Hypothalamus (tissue), 51 donors: ENCODE measurements at regions not wholly inside any gene's neighbourhood (a gene's known extent, or its start where the extent isn't known, plus 50 kb on each side); places are given as distances from the start of the nearest gene placed in this dataset.

ENCODE experiments used
- DNase-seq, 51 donors: peaks; one replicate each; lab custom pipeline; 2025; lab: John Stamatoyannopoulos, UW

- no peak for DNase-seq
Measured at GRCh38 chrX:96430756-96431455, 253.7 kb upstream of the DIAPH2 start.

DNA sequence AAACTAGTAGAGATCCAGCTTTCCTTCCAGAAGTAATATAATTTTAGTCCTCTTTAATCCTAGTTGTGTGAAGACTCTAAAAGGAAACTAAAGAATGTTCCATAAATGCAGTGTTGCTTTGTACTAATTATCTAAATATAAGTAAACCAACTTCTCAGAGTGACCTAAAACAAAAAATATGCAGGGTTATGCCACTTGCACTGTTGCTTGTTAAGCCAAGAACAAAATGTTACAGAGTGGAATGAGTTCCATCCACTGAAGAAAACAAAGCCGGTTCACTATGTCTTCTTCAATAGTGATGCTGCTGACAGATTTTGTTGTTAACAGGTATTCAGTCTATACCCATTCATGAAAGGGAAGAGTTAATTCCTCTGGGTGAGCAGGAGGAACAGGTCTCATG is 252.0 kb upstream of the DIAPH2 start:
- DNase-seq: no peak

DNA sequence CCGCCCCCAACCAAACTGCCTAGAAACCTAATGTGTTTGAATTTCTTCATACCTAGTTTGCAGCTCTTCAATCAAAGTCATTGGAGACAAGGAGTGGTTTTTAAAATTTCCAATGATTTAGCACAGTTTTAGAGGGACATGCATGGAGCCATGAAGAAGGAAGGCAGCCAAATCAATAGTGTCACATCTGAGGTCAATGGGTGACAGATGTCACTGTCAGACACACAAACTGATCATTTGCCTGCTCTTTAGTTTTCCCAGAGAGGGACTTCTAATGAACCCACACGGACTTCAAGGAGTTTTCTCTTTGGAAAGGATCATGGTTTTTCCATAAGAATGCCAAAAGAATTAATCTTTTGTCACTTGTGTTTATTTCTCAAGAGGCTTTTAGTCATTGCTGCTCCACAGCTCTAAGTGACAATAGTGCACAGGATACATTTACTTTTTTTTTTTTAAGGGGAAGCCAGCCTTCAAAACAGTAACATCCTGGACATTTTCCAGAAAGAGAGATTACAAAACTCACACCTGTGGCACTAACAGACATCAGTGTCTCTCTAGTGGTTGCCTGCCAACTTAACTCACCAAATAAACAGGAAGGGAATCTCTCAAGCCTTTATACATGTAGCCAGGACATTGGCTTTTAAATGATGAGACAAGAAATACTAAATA is 251.1 kb upstream of the DIAPH2 start:
- no peak for DNase-seq

GRCh38 chrX:96435378-96436035 is 249.1 kb upstream of the DIAPH2 start:
- no peak for DNase-seq

- DNase-seq: no peak
Measured at GRCh38 chrX:96436105-96436504, 248.5 kb upstream of the DIAPH2 start.

GRCh38 chrX:96438803-96439202 is 245.8 kb upstream of the DIAPH2 start:
- DNase-seq: no peak

- no peak for DNase-seq
Measured at GRCh38 chrX:96440941-96441340, 243.7 kb upstream of the DIAPH2 start.

GRCh38 chrX:96445531-96446065 is 239.0 kb upstream of the DIAPH2 start:
- DNase-seq: no peak

- DNase-seq: no peak
Measured at GRCh38 chrX:96446524-96446923, 238.1 kb upstream of the DIAPH2 start.

DNA sequence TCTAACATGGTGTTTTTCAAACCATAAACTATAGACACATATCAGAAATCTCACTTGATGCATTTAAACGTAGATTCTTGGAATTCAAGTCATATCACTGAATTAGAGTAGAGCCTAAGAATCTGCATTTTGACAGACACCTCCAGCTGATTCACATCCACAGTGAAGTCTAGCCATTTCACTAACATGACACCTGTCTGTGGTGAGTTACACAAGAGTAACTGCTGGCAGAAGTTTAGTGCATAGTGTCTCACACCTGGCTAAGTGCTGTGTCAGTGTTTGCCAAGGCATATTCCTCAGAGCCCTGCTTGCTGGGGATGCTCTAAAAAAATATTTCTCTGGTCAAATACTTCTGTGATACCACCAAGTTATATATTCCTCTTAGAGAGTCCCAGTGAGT is 237.5 kb upstream of the DIAPH2 start:
- no peak for DNase-seq

DNA sequence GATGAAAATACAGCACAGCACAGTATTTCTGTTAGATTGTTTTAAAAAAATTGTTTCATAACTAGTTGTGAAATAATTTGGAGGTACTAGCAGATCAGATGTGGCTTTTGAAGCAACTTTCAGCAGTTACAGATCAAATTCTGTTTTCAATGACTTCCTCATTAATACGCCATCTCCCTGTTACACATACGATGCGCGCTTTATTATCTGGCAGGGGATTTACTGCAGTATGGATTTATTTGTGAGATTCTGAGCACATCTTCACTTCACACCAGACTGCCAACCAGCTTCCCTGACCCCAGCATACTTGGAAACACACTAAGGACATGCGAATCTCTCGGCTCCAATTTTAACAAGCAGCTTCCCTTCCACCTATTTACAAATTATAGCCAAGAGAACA is 235.5 kb upstream of the DIAPH2 start:
- DNase-seq: no peak

DNA sequence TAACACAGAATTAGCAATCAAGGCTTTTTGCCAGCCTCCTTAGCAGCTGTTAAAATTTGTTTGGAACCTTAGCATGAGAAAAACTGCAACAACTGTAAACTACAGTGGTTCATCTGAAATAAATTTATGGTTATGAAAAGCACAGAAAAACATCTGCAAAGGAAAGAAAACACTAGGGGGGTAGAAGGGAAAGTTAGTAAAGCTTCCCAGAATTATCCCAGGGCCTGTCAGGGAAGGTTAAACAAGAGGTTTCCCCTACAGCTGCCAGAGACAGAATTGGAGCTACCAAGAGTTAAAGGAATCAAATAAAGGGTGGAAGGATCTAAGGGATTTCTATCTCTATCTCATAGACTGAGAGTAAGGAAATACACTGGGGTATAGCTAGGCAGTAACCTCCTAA is 234.7 kb upstream of the DIAPH2 start:
- no peak for DNase-seq

DNA sequence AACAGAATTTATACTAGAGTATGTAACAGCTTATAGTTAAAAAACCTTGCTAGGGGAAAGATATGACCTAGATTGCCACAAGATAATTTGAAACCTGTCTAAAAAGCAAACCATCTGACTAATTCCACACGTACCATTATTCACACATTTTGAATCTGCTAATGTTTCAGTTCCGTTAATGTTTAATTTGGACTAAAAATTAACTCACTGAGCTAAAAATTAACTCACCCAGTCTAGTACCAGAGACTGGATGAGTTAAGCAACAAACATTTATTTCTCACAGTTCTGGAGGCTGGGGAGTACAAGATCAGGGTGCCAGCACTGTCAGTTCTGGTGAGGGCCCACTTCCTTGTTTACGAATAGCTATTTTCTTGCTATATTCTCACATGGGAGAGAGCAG is 231.5 kb upstream of the DIAPH2 start:
- DNase-seq: no peak

DNA sequence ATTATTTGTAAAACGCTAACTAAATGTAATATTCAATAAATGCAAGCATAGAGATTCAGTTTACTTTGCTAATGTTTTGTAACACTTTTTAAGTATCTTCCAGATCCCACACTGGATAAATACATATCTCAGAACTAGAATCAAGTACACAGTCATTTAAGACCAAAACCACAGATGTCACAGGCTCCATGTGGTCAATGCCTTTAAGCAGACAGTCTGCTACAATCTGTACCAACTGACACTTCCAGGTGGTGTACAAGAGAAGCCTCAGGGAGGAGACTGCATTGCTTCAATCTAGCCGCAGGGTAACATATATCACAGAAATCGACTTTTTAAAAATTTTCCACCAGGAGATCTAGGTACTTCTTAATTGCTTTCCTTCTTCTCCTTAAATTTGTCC is 229.6 kb upstream of the DIAPH2 start:
- no peak for DNase-seq

- no peak for DNase-seq
Measured at GRCh38 chrX:96464880-96465558, 219.6 kb upstream of the DIAPH2 start.

DNA sequence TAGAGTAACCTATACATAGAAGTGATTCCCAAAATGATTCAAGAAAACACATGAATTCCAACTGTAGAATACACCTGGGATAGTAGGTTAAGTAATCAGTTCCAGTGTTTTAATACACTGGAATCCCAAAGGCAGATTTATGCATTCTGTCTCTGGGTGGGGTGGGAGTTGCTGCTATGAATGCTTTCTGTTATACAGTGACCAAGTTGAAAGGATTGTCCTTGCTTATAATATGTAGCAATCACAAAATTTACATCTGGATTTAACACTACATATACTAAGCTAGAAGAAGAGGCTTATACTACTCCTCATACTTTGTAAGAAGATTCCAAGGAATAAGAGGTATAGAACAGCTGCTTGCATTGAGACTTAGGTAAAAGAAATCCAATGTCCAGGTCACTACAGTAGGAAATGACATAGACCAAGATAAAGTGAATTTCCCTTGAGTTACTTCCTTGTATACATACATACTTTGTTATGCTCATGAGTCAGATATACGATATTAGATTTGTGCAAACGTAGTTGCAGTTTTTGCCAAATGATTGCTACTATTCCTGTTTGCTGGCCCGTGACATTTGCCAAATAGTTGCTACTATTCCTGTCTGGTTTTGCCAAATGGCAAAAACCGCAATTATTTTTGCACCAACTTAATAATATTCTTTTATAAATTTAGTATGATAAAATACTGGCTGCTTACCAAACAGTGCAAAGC is 210.5 kb upstream of the DIAPH2 start:
- no peak for DNase-seq

DNA sequence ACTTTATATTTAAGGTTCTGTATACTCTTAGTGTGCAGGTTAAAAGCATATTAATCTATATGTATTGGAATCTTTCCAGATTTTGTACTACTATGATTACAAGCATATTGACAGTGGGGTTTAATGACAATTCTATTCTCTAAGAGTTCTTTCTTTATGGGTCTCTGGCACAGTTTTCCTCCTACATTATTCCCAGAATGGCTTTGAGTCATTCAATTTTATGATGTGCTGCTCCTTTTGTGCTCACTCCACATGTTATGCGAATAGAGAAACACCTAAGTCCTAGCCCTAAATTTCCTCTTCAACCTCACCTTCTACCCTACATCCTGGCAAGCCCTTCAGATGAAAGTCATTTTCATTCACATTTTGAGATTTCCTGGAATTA is 209.9 kb upstream of the DIAPH2 start:
- no peak for DNase-seq

DNA sequence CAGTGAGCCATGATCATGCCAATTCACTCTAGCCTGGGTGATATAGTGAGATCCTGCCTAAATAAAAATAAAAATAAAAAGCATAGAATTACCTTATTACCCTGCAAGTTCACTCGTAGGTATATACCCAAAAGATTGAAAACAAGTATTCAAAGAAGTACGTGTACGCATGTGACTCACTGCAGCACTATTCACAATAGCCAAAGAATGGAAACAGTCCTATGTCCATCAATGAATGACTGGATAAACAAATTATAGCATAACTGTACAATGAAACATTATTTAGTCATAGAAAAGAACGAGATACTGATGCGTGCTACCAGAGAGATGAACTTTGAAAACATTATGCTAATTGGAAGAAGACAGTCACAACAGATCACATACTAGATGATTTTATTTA is 204.6 kb upstream of the DIAPH2 start:
- no peak for DNase-seq

GRCh38 chrX:96481831-96482230 is 202.8 kb upstream of the DIAPH2 start:
- DNase-seq: no peak

GRCh38 chrX:96483647-96484160 is 200.9 kb upstream of the DIAPH2 start:
- no peak for DNase-seq
